NB4 (cell line): ENCODE measurements at regions not wholly inside any gene's neighbourhood (a gene's known extent, or its start where the extent isn't known, plus 50 kb on each side); places are given as distances from the start of the nearest gene placed in this dataset.

Experiments used
- DNase-seq: peaks from one replicate; pipeline ENCODE4 v3.0.0; 2010; ENCODE audit warnings: low read depth
- H3K4me3 ChIP-seq: one replicate; pipeline ENCODE4 v1.5.1; 2011; ENCODE audit warnings: mild to moderate bottlenecking, low read depth, low read length, moderate library complexity
- MYC ChIP-seq: IDR thresholded peaks from 2 replicates; pipeline ENCODE4 v1.6.1; 2011; ENCODE audit warnings: low read depth, low read length
- POLR2A ChIP-seq: IDR thresholded peaks from 2 replicates; pipeline ENCODE4 v1.6.1; 2011; ENCODE audit warnings: mild to moderate bottlenecking; ENCODE audit not compliant: insufficient read length; ENCODE audit errors: extremely low read depth
- TF ChIP-seq, protein P1 (sequence below): IDR thresholded peaks from 2 replicates; pipeline ENCODE4 v1.6.1; 2011; ENCODE audit warnings: low read depth, low read length
- TF ChIP-seq, protein P2 (sequence below): IDR thresholded peaks from one replicate; pipeline ENCODE4 v1.5.1; 2012; ENCODE audit warnings: low read depth, low read length

DNA sequence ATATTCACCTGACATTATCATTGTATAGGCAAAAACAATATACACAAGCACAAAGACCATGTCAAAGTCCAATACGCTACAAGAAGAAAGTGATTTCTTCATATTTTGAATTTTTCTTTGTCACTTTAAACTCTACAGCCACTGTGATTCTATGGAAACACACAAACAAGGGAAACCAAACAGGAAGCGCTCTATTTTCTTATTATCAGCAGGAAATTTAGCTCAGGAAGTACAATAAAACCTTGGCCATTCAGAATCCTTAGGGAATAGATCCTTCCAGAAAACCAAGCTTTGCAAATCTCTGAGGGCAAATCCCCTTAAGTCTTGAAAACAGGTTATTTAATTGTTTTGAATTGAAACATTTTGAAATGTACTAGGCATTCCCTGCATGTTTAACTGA is 336.2 kb downstream of the EPHA4 start:
- DNase-seq = no peak
- no peak for TF ChIP-seq MYC
- TF ChIP-seq, protein P1, sequence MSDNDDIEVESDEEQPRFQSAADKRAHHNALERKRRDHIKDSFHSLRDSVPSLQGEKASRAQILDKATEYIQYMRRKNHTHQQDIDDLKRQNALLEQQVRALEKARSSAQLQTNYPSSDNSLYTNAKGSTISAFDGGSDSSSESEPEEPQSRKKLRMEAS = no peak
- TF ChIP-seq, protein P2, sequence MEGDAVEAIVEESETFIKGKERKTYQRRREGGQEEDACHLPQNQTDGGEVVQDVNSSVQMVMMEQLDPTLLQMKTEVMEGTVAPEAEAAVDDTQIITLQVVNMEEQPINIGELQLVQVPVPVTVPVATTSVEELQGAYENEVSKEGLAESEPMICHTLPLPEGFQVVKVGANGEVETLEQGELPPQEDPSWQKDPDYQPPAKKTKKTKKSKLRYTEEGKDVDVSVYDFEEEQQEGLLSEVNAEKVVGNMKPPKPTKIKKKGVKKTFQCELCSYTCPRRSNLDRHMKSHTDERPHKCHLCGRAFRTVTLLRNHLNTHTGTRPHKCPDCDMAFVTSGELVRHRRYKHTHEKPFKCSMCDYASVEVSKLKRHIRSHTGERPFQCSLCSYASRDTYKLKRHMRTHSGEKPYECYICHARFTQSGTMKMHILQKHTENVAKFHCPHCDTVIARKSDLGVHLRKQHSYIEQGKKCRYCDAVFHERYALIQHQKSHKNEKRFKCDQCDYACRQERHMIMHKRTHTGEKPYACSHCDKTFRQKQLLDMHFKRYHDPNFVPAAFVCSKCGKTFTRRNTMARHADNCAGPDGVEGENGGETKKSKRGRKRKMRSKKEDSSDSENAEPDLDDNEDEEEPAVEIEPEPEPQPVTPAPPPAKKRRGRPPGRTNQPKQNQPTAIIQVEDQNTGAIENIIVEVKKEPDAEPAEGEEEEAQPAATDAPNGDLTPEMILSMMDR = no peak
- TF ChIP-seq POLR2A = no peak
- no peak overlapping the region for H3K4me3 ChIP-seq

DNA sequence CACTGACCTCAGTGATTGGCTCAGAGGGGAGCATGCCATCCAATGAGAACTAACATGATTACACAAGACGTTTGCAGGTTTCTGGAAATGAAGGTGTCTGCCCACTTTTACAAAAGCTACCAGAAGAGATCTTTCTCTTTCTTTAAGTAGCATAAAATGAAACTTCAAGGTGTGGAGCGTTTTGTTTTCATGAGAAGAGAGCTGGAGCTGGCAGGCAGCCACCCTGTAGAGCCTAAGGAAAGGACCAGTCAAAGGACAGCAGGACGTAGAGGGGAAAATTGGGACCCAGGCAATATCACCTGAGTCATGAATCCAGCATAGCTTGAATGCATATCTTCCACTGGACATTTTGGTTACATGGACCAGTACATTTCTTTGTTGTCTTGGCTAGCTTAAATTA is 331.0 kb downstream of the EPHA4 start:
- TF ChIP-seq, protein P2 = no peak
- TF ChIP-seq MYC (no peak), POLR2A (no peak)
- TF ChIP-seq, protein P1 = no peak
- H3K4me3 ChIP-seq = no peak overlapping the region
- DNase-seq = no peak

DNA sequence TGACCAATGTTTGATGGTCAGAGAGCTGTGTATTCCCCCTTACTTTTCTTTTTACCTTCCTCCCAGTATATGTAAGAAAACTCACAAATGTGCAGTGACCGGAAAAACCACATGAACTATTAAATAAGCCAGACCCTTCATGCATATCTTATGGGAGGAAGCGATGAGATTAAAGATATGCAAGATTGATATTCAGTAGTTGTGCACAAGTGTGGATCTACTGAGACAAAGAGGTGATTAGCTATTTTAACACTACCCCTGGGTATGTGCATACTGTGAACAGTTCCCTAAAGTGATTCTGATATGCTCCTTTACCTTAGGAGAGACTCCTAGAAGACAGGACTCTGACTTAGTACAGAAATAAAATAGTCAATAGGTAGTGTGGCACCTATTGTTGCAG is 328.3 kb downstream of the EPHA4 start:
- DNase-seq = no peak
- no peak overlapping the region for H3K4me3 ChIP-seq
- TF ChIP-seq, protein P2 = no peak
- TF ChIP-seq POLR2A = no peak

DNA sequence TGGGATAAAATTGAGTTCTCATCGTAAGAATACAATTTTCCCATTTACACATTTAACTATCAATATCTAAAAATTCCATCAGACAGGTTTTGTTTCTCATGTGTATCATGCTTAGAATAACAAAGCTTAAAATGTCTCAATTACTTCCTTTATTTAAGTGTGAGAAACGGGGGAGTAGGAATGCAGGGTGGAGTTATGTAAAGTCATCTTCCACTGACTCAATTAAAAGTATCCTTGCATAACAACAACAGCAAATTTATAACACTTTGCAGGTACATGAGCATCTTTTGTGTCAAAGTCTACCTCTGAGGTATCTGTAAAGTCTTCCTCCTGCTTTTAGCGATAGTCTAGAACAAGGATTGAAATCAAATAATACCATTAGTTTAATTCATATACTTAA is 327.1 kb downstream of the EPHA4 start:
- no peak overlapping the region for H3K4me3 ChIP-seq
- DNase-seq = peak; percentile 4
- TF ChIP-seq, protein P2 = no peak
- TF ChIP-seq MYC (no peak), POLR2A (no peak)
- TF ChIP-seq, protein P1 = no peak

DNA sequence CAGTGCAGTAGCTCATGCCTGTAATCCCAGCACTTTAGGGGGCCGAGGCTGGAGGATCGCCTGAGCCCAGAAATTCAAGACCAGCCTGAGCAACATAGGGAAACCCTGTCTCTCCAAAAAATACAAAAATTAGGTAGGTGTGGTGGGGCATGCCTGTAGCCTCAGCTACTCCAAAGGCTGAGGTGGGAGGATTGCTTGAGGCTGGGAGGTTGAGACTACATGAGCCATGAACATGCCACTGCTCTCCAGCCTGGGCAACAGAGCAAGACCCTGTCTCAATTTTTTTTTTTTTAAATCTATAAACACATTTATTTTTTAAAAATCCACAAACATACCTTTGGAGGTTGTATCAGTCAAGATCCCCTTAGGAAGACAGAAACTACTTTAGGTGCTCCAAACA is 326.3 kb downstream of the EPHA4 start:
- DNase-seq = no peak
- H3K4me3 ChIP-seq = no peak overlapping the region
- TF ChIP-seq POLR2A (no peak), MYC (no peak)
- TF ChIP-seq, protein P2 = no peak
- TF ChIP-seq, protein P1 = no peak

DNA sequence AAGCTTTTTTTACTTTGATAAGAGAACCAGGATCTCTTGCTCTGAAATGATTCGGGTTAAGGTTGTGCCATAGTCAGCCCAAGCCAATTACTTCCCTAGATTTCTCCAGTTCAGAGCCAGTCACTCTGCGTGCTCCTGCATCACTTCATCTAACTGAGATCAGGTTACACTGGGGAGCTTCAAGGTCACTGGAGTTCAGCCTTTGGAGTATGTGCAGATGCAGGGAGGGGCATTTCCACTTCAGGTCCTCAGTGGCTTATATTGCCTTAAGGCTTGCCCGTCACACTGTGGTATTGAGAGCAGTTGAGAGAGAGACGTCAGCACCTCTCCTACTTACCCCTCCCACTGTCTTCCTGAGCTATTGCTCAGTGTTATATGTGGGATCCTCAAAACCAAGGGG is 317.8 kb downstream of the EPHA4 start:
- TF ChIP-seq, protein P1 = no peak
- TF ChIP-seq POLR2A (no peak), MYC (no peak)
- TF ChIP-seq, protein P2 = no peak
- DNase-seq = no peak
- no peak overlapping the region for H3K4me3 ChIP-seq
